HepG2 (cell line): ENCODE measurements at regions not wholly inside any gene's neighbourhood (a gene's known extent, or its start where the extent isn't known, plus 50 kb on each side); places are given as distances from the start of the nearest gene placed in this dataset.
A peak's percentile ranks its signal among the peaks of the same experiment; 100 is the strongest.

Experiments used
- ATAD3A ChIP-seq: sonication (generic); formaldehyde crosslinking; IDR thresholded peaks from 2 replicates; pipeline ENCODE4 v1.4.0; 2020; ENCODE audit warnings: missing genetic modification reagents
- FOXK2 ChIP-seq: fragments of 450-650 bp; IDR thresholded peaks from 2 replicates; pipeline ENCODE4 v1.6.1; 2016
- GMEB1 ChIP-seq: sonication (generic); formaldehyde crosslinking; IDR thresholded peaks from 2 replicates; pipeline ENCODE4 v1.5.1; 2020; ENCODE audit warnings: missing genetic modification reagents, mild to moderate bottlenecking, borderline replicate concordance
- GMEB2 ChIP-seq: IDR thresholded peaks from 2 replicates; pipeline ENCODE4 v1.6.1; 2016; ENCODE audit warnings: missing biosample characterization, missing genetic modification reagents, low read depth
- HMG20B ChIP-seq: conservative IDR thresholded peaks from 2 replicates; pipeline ENCODE4 v1.6.1; 2016; ENCODE audit warnings: missing genetic modification reagents, missing compliant biosample characterization
- HNRNPK ChIP-seq: fragments of 200-400 bp; formaldehyde crosslinking; IDR thresholded peaks from 2 replicates; pipeline ENCODE4 v1.6.1; 2018; ENCODE audit warnings: low read length, low read depth, moderate library complexity, mild to moderate bottlenecking; ENCODE audit not compliant: poor library complexity, severe bottlenecking
- HNRNPUL1 ChIP-seq: fragments of 200-400 bp; formaldehyde crosslinking; IDR thresholded peaks from 2 replicates; pipeline ENCODE4 v1.6.1; 2017; ENCODE audit warnings: low read depth, mild to moderate bottlenecking, low read length, moderate library complexity
- JUND ChIP-seq: sonication (generic); formaldehyde crosslinking; IDR thresholded peaks from 2 replicates; pipeline ENCODE4 v1.8.0; 2022; ENCODE audit warnings: mild to moderate bottlenecking, missing genetic modification reagents
- KDM3A ChIP-seq: IDR thresholded peaks from 2 replicates; pipeline ENCODE4 v1.6.1; 2018; ENCODE audit warnings: low read depth, missing compliant biosample characterization
- KLF15 ChIP-seq: sonication (generic); formaldehyde crosslinking; IDR thresholded peaks from 2 replicates; pipeline ENCODE4 v1.8.1; 2023; ENCODE audit warnings: borderline replicate concordance, mild to moderate bottlenecking, inconsistent platforms, missing genetic modification reagents, mixed read lengths
- MAFG ChIP-seq: sonication (generic); formaldehyde crosslinking; IDR thresholded peaks from 2 replicates; pipeline ENCODE4 v1.5.1; 2020; ENCODE audit warnings: mild to moderate bottlenecking, missing genetic modification reagents
- MXD4 ChIP-seq: IDR thresholded peaks from 2 replicates; pipeline ENCODE4 v1.6.1; 2016; ENCODE audit warnings: mild to moderate bottlenecking, missing biosample characterization, missing genetic modification reagents
- NCOR1 ChIP-seq: fragments of 200-600 bp; sonication (generic); IDR thresholded peaks from 2 replicates; pipeline ENCODE4 v1.7.0; 2017; ENCODE audit warnings: antibody characterized with exemption, low read length, borderline replicate concordance
- NFE2L2 ChIP-seq: fragments of 150-350 bp; IDR thresholded peaks from 2 replicates; pipeline ENCODE4 v1.6.1; 2014; ENCODE audit warnings: low read length
- NR1H2 ChIP-seq: sonication (generic); formaldehyde crosslinking; IDR thresholded peaks from 2 replicates; pipeline ENCODE4 v1.8.1; 2022; ENCODE audit warnings: low read depth, missing genetic modification reagents, borderline replicate concordance
- NR2C2 ChIP-seq: sonication (generic); formaldehyde crosslinking; IDR thresholded peaks from 2 replicates; pipeline ENCODE4 v1.4.0; 2020; ENCODE audit warnings: missing genetic modification reagents, mild to moderate bottlenecking, moderate library complexity, borderline replicate concordance
- RBAK ChIP-seq: sonication (generic); formaldehyde crosslinking; IDR thresholded peaks from 2 replicates; pipeline ENCODE4 v1.5.1; 2020; ENCODE audit warnings: mild to moderate bottlenecking, missing genetic modification reagents
- RCOR2 ChIP-seq: IDR thresholded peaks from 2 replicates; pipeline ENCODE4 v1.6.1; 2016; ENCODE audit warnings: missing biosample characterization, missing genetic modification reagents
- SATB2 ChIP-seq: sonication (generic); formaldehyde crosslinking; IDR thresholded peaks from 2 replicates; pipeline ENCODE4 v1.5.0; 2020; ENCODE audit warnings: missing genetic modification reagents
- SMAD3 ChIP-seq: sonication (generic); formaldehyde crosslinking; IDR thresholded peaks from 2 replicates; pipeline ENCODE4 v1.4.0; 2020; ENCODE audit warnings: missing genetic modification reagents
- SMYD3 ChIP-seq: sonication (generic); formaldehyde crosslinking; IDR thresholded peaks from 2 replicates; pipeline ENCODE4 v1.8.1; 2023; ENCODE audit warnings: mild to moderate bottlenecking, missing genetic modification reagents
- TOE1 ChIP-seq: sonication (generic); formaldehyde crosslinking; IDR thresholded peaks from 2 replicates; pipeline ENCODE4 v1.4.0; 2020; ENCODE audit warnings: mild to moderate bottlenecking, missing genetic modification reagents
- ZBTB20 ChIP-seq: sonication (generic); formaldehyde crosslinking; IDR thresholded peaks from 2 replicates; pipeline ENCODE4 v1.8.1; 2023; ENCODE audit warnings: missing genetic modification reagents, low read depth, mild to moderate bottlenecking, borderline replicate concordance
- ZKSCAN8 ChIP-seq: IDR thresholded peaks from 2 replicates; pipeline ENCODE4 v1.6.1; 2016; ENCODE audit warnings: borderline replicate concordance, missing genetic modification reagents, missing compliant biosample characterization
- ZNF160 ChIP-seq: sonication (generic); formaldehyde crosslinking; IDR thresholded peaks from 2 replicates; pipeline ENCODE4 v1.8.0; 2022; ENCODE audit warnings: mild to moderate bottlenecking, inconsistent platforms, missing genetic modification reagents
- ZNF382 ChIP-seq: sonication (generic); formaldehyde crosslinking; IDR thresholded peaks from 2 replicates; pipeline ENCODE4 v1.5.0; 2020; ENCODE audit warnings: missing genetic modification reagents, mild to moderate bottlenecking, borderline replicate concordance
- ZNF547 ChIP-seq: sonication (generic); formaldehyde crosslinking; IDR thresholded peaks from 2 replicates; pipeline ENCODE4 v1.5.1; 2020; ENCODE audit warnings: mild to moderate bottlenecking, missing genetic modification reagents
- ZNF746 ChIP-seq: sonication (generic); formaldehyde crosslinking; IDR thresholded peaks from 2 replicates; pipeline ENCODE4 v1.8.0; 2022; ENCODE audit warnings: mild to moderate bottlenecking, missing genetic modification reagents
- TF ChIP-seq, protein P1 (sequence below): sonication (generic); formaldehyde crosslinking; IDR thresholded peaks from 2 replicates; pipeline ENCODE4 v1.8.1; 2022; ENCODE audit warnings: low read depth, mild to moderate bottlenecking, missing genetic modification reagents

DNA sequence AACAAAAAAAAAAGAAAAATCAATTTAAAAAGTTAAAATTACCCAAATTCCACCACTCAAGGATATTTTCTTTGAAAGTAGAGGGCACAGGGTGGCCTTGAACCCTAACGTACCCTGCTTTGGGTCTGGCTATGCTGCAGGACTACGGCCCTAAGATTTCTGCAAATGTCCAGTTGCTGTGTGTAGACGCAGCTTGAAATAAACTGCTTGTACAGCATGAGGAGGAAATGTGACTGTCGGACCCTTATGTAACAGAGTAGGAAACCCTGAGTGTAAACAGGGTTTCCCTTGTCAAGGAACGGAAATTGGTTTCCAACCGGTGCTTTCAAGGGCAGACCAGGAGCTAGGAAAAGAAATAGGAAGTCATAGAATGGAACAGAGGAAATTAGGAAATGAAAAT is 60.7 kb upstream of the SHLD1 start (continued):
- TF ChIP-seq SATB2 (CRISPR knock-in tag) (peak; percentile 56; the same call in 1 of the 2 replicates), SMYD3 (no peak), GMEB1 (CRISPR knock-in tag) (no peak), HMG20B (peak; percentile 45; the same call in 1 of the 2 replicates), KDM3A (no peak), ZNF547 (CRISPR knock-in tag) (no peak), ATAD3A (CRISPR knock-in tag) (no peak), JUND (CRISPR knock-in tag) (no peak), RCOR2 (CRISPR knock-in tag) (peak; percentile 68), GMEB2 (CRISPR knock-in tag) (no peak), SMAD3 (CRISPR knock-in tag) (no peak), NFE2L2 (no peak), NR2C2 (CRISPR knock-in tag) (no peak), RBAK (CRISPR knock-in tag) (no peak), ZNF746 (CRISPR knock-in tag) (no peak), NCOR1 (no peak), FOXK2 (no peak), HNRNPUL1 (no peak), TOE1 (no peak), ZNF160 (CRISPR knock-in tag) (no peak), ZNF382 (no peak), HNRNPK (no peak), KLF15 (CRISPR knock-in tag) (no peak), NR1H2 (CRISPR knock-in tag) (no peak), MAFG (CRISPR knock-in tag) (no peak), ZBTB20 (peak; percentile 33; the same call in 1 of the 2 replicates), MXD4 (no peak), ZKSCAN8 (CRISPR knock-in tag) (0 out of 2 replicates have a peak, but pooled peaks have one; percentile 25)
- TF ChIP-seq, protein P1, sequence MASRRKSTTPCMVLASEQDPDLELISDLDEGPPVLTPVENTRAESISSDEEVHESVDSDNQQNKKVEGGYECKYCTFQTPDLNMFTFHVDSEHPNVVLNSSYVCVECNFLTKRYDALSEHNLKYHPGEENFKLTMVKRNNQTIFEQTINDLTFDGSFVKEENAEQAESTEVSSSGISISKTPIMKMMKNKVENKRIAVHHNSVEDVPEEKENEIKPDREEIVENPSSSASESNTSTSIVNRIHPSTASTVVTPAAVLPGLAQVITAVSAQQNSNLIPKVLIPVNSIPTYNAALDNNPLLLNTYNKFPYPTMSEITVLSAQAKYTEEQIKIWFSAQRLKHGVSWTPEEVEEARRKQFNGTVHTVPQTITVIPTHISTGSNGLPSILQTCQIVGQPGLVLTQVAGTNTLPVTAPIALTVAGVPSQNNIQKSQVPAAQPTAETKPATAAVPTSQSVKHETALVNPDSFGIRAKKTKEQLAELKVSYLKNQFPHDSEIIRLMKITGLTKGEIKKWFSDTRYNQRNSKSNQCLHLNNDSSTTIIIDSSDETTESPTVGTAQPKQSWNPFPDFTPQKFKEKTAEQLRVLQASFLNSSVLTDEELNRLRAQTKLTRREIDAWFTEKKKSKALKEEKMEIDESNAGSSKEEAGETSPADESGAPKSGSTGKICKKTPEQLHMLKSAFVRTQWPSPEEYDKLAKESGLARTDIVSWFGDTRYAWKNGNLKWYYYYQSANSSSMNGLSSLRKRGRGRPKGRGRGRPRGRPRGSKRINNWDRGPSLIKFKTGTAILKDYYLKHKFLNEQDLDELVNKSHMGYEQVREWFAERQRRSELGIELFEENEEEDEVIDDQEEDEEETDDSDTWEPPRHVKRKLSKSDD (CRISPR knock-in tag): no peak
